GM12864 (cell line): ENCODE measurements at regions not wholly inside any gene's neighbourhood (a gene's known extent, or its start where the extent isn't known, plus 50 kb on each side); places are given as distances from the start of the nearest gene placed in this dataset.
A peak's percentile ranks its signal among the peaks of the same experiment; 100 is the strongest.

ENCODE experiments used
- DNase-seq: peaks from one replicate; pipeline ENCODE4 v3.0.0-alpha.2; 2011; ENCODE audit warnings: low read depth
- H3K4me3 ChIP-seq: 2 replicates; pipeline ENCODE4 v1.5.1; 2011; ENCODE audit warnings: mild to moderate bottlenecking, low read depth, low read length, control low read depth
- TF ChIP-seq, protein P1 (sequence below): IDR thresholded peaks from 2 replicates; pipeline ENCODE4 v1.5.1; 2011; ENCODE audit warnings: low read depth, mild to moderate bottlenecking, moderate library complexity, low read length, control low read depth, inconsistent platforms; ENCODE audit errors: missing control alignments

DNA sequence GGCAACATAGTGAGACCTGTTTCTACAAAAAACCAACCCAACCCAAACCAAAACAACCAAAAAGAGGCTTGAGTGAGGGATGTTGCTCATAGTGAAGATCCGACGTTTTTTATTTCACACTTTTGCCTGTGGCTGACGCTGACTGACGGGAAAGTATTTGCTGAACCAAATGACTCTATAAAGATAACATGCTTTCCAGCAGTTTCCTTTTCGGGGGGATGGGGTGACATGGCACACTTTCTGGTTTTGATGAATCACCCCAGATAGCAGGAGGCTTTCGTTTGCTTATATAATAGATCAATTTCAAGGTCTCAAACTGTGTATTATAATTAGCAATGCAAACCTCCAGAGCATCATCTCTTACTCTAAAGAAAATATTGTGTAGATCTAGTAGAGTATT is 150.8 kb downstream of the AQP4 start:
- H3K4me3 ChIP-seq = no peak overlapping the region
- DNase-seq = no peak
- TF ChIP-seq, protein P1, sequence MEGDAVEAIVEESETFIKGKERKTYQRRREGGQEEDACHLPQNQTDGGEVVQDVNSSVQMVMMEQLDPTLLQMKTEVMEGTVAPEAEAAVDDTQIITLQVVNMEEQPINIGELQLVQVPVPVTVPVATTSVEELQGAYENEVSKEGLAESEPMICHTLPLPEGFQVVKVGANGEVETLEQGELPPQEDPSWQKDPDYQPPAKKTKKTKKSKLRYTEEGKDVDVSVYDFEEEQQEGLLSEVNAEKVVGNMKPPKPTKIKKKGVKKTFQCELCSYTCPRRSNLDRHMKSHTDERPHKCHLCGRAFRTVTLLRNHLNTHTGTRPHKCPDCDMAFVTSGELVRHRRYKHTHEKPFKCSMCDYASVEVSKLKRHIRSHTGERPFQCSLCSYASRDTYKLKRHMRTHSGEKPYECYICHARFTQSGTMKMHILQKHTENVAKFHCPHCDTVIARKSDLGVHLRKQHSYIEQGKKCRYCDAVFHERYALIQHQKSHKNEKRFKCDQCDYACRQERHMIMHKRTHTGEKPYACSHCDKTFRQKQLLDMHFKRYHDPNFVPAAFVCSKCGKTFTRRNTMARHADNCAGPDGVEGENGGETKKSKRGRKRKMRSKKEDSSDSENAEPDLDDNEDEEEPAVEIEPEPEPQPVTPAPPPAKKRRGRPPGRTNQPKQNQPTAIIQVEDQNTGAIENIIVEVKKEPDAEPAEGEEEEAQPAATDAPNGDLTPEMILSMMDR = no peak

DNA sequence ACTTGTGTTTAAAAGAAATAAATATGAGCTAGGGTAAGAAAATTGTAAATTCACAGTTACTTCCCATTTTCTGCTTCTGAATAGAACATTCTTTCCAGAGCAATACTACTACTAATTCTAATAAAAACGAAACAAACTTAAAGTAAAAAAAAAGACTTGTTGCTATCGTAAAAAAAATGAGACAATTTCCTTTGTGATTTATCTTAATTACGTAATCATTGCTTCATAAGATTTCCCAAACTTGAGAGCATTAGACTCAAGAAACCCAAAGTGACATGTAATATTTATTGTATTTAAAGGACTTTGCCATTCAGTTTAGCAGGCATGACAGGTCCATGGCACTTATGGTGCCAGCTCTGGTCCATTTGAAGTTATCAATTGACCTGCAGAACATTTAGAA is 153.8 kb downstream of the AQP4 start:
- no peak for DNase-seq
- TF ChIP-seq, protein P1 = no peak
- H3K4me3 ChIP-seq = no peak overlapping the region

DNA sequence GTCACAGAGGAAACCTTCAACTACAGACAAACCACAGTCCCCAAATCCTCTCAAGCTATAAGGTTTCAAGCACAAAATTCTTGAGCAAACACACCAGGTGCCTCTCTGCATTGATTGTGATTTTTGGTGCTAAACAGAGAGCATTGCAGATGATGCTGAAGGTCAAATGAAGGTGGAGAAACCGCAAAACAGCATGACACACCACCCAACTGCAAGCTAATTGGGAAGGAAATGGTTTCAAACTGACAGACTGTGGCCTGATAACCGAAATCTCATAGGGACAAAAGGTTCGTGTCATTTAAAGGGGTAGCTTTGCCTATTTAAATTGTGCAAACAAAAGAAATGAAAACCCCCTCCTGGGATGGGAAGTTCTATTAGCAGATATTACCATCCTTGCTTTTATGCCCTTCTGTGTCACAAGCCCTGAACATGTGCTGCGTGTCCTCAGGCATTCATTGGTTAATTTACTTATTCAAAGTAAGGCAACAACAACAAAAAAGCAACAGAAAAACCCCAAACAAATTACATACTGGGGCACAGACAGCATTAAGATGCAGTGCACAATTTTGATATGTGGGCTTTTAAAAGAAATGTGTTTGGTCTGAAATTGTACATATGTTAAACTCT is 154.9 kb downstream of the AQP4 start:
- H3K4me3 ChIP-seq = no peak overlapping the region
- TF ChIP-seq, protein P1 = no peak
- peak; percentile 22 for DNase-seq

DNA sequence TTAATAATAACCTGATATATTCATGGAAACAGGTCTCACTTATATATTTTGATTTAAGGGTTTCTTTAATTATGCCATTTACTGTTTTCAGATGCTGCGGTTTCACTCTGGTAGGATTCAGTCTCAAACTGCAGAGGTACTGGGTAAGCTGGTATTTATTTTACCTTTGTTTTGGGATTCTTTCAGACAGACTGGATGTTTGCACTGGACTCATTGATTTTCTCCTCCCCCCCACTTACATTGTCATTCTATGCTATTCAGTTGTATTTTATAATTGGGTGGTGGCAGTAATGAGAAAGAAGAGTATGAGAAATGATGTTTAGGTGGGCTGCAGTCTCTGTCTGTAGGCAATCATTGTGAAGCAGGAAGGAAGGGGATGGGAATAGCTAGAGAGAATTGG is 155.6 kb downstream of the AQP4 start:
- TF ChIP-seq, protein P1 = no peak
- no peak for DNase-seq
- no peak overlapping the region for H3K4me3 ChIP-seq

DNA sequence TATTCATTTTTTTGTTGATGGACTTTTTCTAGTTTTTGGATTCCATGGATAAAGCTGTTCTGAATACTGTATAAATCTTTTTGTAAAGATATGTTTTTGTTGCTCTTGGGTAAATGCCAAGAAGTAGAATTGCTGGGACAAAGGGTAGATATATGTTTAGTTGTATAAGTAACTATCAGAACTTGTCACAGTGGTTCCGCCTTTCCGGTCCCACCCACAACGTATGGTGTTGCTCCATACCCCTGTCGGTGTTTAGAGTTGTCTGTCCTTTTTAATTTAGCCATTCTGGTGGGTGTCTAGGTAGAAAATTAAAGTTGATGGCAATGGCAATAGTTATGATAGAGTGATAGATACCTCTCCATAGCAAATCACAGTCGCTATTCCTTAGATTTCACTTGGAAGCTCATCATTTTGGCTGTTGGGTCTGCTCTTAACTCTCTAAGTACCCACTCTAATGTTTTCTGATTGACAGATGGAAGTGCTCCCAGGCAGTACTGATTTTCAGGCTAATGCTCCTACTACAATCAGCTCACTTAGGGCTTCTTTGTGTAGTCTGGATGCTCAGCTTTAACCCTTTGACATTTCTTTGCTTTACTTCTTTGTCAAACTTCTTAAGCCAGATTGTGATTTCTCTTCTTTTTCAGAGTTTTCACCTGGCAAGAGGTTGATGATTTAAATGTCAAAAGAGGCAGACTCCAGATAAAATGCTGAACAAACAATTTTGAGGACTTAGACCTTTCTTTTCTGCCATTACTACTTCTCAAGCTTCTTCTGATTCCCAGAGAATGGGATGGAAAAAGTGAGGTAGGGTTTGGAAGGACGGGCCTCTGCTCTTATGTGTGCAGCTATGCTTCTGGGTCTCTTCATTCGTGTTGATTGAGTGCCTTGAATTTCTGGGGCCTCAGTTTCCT is 156.4 kb downstream of the AQP4 start:
- TF ChIP-seq, protein P1 = no peak
- no peak overlapping the region for H3K4me3 ChIP-seq
- DNase-seq = no peak

DNA sequence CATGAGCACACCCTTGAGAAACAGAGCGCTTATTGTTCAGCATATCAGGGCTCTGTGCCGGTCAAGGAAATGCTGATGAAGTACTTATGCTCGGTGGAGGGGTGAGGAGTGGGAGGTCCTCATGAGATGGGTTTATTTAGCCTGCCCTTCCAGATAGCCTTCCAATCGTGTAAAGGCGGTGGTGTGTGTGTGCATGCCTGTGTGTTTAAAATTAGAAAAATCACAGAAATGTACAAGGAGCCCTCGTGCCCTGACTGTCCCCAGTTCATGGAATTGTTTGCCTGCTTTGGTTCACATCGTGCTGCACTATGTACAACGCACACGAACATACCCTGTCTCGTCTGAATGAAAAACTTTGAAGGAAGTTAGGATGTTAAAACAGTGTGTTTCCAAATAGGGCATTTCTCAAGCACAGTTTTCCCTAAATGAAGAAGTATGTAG is 158.6 kb downstream of the AQP4 start:
- TF ChIP-seq, protein P1 = no peak
- no peak overlapping the region for H3K4me3 ChIP-seq
- no peak for DNase-seq
